PC-9 (cell line): ENCODE measurements at regions not wholly inside any gene's neighbourhood (a gene's known extent, or its start where the extent isn't known, plus 50 kb on each side); places are given as distances from the start of the nearest gene placed in this dataset.
"Not testable (repeated sequence)": the region's sequence is repeated elsewhere in the genome, so short reads cannot be mapped to it uniquely, and the experiment has no call there.

Source experiments
- BruUV-seq: library from RNA; stranded (reverse); fragments of 400-500 nt; replicated peaks from 2 replicates; lab custom pipeline; 2021; lab: Mats Ljungman, UMichigan
- CTCF ChIA-PET: fragments of 300-600 bp; sonication (Branson Sonifier 250); formaldehyde crosslinking; loops from one replicate; lab custom pipeline; 2022; ENCODE audit warnings: antibody characterized with exemption; lab: Charles Lee
- POLR2A ChIA-PET: fragments of 300-600 bp; sonication (Branson Sonifier 250); formaldehyde crosslinking; loops from one replicate; lab custom pipeline; 2022; ENCODE audit warnings: antibody characterized with exemption; ENCODE audit not compliant: unreplicated experiment; lab: Charles Lee
- DNase-seq, 2 experiments: peaks; one replicate each; pipeline versions ENCODE4 v3.0.0 to v3.0.0-alpha.2; 2015 to 2022; ENCODE audit warnings: mixed read lengths in 1 of 2
- H2AFZ ChIP-seq: fragments of 200-600 bp; sonication (generic); 2 replicates; pipeline ENCODE4 v1.8.1; 2017; ENCODE audit warnings: antibody characterized with exemption
- H3F3A ChIP-seq: fragments of 200-600 bp; sonication (generic); 2 replicates; pipeline ENCODE4 v1.8.1; 2017; ENCODE audit warnings: antibody characterized with exemption, mild to moderate bottlenecking, low read depth; ENCODE audit not compliant: insufficient read depth
- H3K27ac ChIP-seq: fragments of 200-600 bp; sonication (generic); 2 replicates; pipeline ENCODE4 v1.6.1; 2016; ENCODE audit warnings: mixed run types
- H3K27me3 ChIP-seq: fragments of 200-600 bp; sonication (generic); 2 replicates; pipeline ENCODE4 v1.6.1; 2016; ENCODE audit warnings: low read depth, mixed run types; ENCODE audit not compliant: insufficient read depth
- H3K36me3 ChIP-seq: fragments of 200-600 bp; sonication (generic); 2 replicates; pipeline ENCODE4 v1.6.1; 2016; ENCODE audit warnings: low read depth, mixed run types
- H3K4me1 ChIP-seq: fragments of 200-600 bp; sonication (generic); replicated peaks from 2 replicates; pipeline ENCODE4 v1.6.1; 2016; ENCODE audit warnings: mixed run types; ENCODE audit not compliant: insufficient read depth
- H3K4me2 ChIP-seq: fragments of 200-600 bp; sonication (generic); 2 replicates; pipeline ENCODE4 v1.6.1; 2017; ENCODE audit warnings: mixed run types
- H3K4me3 ChIP-seq: fragments of 200-600 bp; sonication (generic); 2 replicates; pipeline ENCODE4 v1.6.1; 2016; ENCODE audit warnings: mixed run types
- H3K79me2 ChIP-seq: fragments of 200-600 bp; sonication (generic); 2 replicates; pipeline ENCODE4 v1.6.1; 2017; ENCODE audit warnings: low read depth, mixed run types
- H3K9me2 ChIP-seq: fragments of 200-600 bp; sonication (generic); 2 replicates; pipeline ENCODE4 v1.8.1; 2017; ENCODE audit warnings: mild to moderate bottlenecking; ENCODE audit not compliant: insufficient read depth
- H3K9me3 ChIP-seq: fragments of 200-600 bp; sonication (generic); 2 replicates; pipeline ENCODE4 v1.8.1; 2016; ENCODE audit warnings: low read depth; ENCODE audit not compliant: insufficient read depth
- H4K20me1 ChIP-seq: fragments of 200-600 bp; sonication (generic); 2 replicates; pipeline ENCODE4 v1.8.1; 2017; ENCODE audit not compliant: insufficient read depth
- EZH2 ChIP-seq: fragments of 200-600 bp; sonication (generic); IDR thresholded peaks from 2 replicates; pipeline ENCODE4 v1.8.0; 2017; ENCODE audit warnings: antibody characterized with exemption, low read depth
- intact Hi-C: fragments of 100-400 bp; cut with micrococcal nuclease; formaldehyde crosslinking; loops from one replicate; pipeline ENCODE4 v1.10.0; 2022; ENCODE audit not compliant: unreplicated experiment
- TF ChIP-seq, protein P1 (sequence below): fragments of 200-600 bp; sonication (generic); conservative IDR thresholded peaks from 2 replicates; pipeline ENCODE4 v1.6.1; 2017; ENCODE audit warnings: mixed run types, antibody characterized with exemption, mild to moderate bottlenecking, moderate library complexity

DNA sequence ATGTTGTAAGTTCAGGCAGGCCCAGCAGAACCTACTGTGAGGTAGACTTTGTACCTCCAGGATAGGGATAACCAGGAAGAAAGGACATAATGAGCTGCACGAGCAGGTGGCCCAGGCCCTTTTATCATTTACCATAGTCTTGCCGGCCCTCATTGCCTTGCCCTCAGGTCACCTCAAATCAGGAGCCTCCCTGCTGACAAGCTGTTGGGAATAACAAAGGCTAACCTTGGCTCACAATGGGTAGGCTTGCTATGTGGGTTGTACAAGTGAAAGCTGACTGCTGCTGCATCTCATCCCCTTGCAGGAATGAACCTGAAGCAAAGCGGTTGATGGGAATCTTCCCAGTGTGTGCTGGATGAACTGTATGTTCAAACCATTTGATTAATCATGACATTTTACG lies 159.5 kb upstream of the ACTBL2 start:
- no peaks in the 10 kb centered on the region for H3K9me3 ChIP-seq
- no peak overlapping the region for H3K27ac ChIP-seq
- CTCF ChIA-PET, result no interaction called here
- no peaks in the 10 kb centered on the region for H3K36me3 ChIP-seq
- H3F3A ChIP-seq, result no peaks in the 10 kb centered on the region
- no peak overlapping the region for H2AFZ ChIP-seq
- H3K79me2 ChIP-seq, result no peaks in the 10 kb centered on the region
- H3K9me2 ChIP-seq, result no peaks in the 10 kb centered on the region
- no peaks in the 10 kb centered on the region for H4K20me1 ChIP-seq
- H3K4me1 ChIP-seq, result no peaks in the 10 kb centered on the region
- no peak for TF ChIP-seq EZH2
- TF ChIP-seq, protein P1, sequence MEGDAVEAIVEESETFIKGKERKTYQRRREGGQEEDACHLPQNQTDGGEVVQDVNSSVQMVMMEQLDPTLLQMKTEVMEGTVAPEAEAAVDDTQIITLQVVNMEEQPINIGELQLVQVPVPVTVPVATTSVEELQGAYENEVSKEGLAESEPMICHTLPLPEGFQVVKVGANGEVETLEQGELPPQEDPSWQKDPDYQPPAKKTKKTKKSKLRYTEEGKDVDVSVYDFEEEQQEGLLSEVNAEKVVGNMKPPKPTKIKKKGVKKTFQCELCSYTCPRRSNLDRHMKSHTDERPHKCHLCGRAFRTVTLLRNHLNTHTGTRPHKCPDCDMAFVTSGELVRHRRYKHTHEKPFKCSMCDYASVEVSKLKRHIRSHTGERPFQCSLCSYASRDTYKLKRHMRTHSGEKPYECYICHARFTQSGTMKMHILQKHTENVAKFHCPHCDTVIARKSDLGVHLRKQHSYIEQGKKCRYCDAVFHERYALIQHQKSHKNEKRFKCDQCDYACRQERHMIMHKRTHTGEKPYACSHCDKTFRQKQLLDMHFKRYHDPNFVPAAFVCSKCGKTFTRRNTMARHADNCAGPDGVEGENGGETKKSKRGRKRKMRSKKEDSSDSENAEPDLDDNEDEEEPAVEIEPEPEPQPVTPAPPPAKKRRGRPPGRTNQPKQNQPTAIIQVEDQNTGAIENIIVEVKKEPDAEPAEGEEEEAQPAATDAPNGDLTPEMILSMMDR, result no peak
- no peak for DNase-seq
- no peak overlapping the region for H3K4me3 ChIP-seq
- no peaks in the 10 kb centered on the region for H3K27me3 ChIP-seq
- no peak overlapping the region for H3K4me2 ChIP-seq
- BruUV-seq, result no TSS peak
- POLR2A ChIA-PET, result no interaction called here
- intact Hi-C loops, result no loop called here

DNA sequence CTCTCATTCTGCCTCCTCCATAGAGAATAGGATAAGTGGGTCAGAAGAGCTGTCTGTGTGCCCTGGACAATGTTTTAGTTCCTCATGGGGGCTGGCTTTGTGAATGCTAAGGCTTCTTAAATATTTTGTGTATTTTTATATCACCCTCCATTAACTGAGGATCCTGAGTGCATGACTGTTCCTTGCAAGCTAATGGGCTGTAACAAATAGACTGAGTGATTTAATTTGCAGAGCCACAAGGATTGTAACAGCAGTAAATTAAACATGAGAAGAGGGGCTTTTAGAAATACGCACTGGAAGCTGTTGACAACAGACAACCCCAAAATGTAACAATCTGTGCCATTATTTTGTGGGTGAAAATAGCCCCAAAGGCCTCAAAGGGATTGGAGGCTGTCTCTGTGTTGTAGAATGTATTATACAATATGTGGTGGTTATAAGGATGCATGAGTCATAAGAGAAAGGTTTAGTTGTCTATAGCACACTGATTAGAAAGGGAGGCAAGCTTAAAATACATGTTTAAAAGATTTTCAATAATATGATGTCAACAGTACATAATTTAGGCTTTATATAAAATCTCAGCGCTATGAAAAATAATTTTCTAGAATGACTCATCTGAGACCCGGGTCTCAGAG lies 152.7 kb upstream of the ACTBL2 start:
- no peak overlapping the region for H3K4me3 ChIP-seq
- TF ChIP-seq, protein P1, result no peak
- no peak for TF ChIP-seq EZH2
- no peak overlapping the region for H3K27ac ChIP-seq
- ChIA-PET CTCF (no interaction called here), POLR2A (no interaction called here)
- no peaks in the 10 kb centered on the region for H3K79me2 ChIP-seq
- no peaks in the 10 kb centered on the region for H4K20me1 ChIP-seq
- no TSS peak for BruUV-seq
- H2AFZ ChIP-seq, result no peak overlapping the region
- H3K27me3 ChIP-seq, result no peaks in the 10 kb centered on the region
- H3F3A ChIP-seq, result no peaks in the 10 kb centered on the region
- no peaks in the 10 kb centered on the region for H3K4me1 ChIP-seq
- no peaks in the 10 kb centered on the region for H3K9me3 ChIP-seq
- no peaks in the 10 kb centered on the region for H3K9me2 ChIP-seq
- no peaks in the 10 kb centered on the region for H3K36me3 ChIP-seq
- H3K4me2 ChIP-seq, result no peak overlapping the region
- intact Hi-C loops, result no loop called here
- DNase-seq, result no peak

DNA sequence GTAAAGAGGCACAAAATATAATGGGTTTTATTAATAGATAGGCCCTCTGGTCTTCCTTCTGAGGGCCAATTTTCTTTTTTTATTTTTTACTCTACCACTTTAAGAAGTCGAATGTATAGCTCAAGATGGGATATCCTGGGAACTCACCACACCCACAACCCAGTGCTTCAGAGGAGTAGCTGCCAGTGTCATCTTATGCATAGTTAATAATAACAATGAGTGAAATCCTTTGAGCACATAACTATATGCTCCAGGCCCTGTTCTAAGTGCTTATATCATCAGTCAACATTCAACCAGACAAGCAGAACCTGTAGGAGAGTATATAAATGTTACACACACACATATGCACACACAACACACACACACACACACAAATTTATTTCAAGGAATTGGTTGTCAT lies 150.3 kb upstream of the ACTBL2 start:
- DNase-seq, result no peak
- no TSS peak for BruUV-seq
- no peak for TF ChIP-seq EZH2
- TF ChIP-seq, protein P1, result no peak
- POLR2A ChIA-PET, result no interaction called here
- Histone ChIP-seq H3K4me2 (no peak overlapping the region), H3K79me2 (no peaks in the 10 kb centered on the region), H2AFZ (no peak overlapping the region), H3F3A (no peaks in the 10 kb centered on the region), H4K20me1 (no peaks in the 10 kb centered on the region), H3K4me3 (no peak overlapping the region), H3K27me3 (no peaks in the 10 kb centered on the region), H3K9me2 (no peaks in the 10 kb centered on the region), H3K27ac (no peak overlapping the region), H3K9me3 (no peaks in the 10 kb centered on the region), H3K4me1 (no peaks in the 10 kb centered on the region), H3K36me3 (no peaks in the 10 kb centered on the region)
- intact Hi-C loops, result no loop called here
- CTCF ChIA-PET, result no interaction called here

DNA sequence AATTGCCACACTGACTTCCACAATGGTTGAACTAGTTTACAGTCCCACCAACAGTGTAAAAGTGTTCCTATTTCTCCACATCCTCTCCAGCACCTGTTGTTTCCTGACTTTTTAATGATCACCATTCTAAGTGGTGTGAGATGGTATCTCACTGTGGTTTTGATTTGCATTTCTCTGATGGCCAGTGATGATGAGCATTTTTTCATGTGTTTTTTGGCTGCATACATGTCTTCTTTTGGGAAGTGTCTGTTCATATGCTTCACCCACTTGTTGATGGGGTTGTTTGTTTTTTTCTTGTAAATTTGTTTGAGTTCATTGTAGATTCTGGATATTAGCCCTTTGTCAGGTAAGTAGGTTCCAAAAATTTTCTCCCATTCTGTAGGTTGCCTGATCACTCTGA lies 148.5 kb upstream of the ACTBL2 start:
- BruUV-seq, intact Hi-C loops: not testable (repeated sequence)

More for the DNA sequence above, 148.5 kb upstream of the ACTBL2 start:
- H3K4me3 ChIP-seq, H2AFZ ChIP-seq, H3K36me3 ChIP-seq, H3K9me2 ChIP-seq, H3K27ac ChIP-seq, H4K20me1 ChIP-seq, H3K4me1 ChIP-seq, CTCF ChIA-PET, H3K27me3 ChIP-seq, H3K9me3 ChIP-seq, DNase-seq, POLR2A ChIA-PET, H3K4me2 ChIP-seq, H3F3A ChIP-seq, H3K79me2 ChIP-seq: not testable (repeated sequence)
